Vagina (tissue), 2 donors: ENCODE measurements at regions not wholly inside any gene's neighbourhood (a gene's known extent, or its start where the extent isn't known, plus 50 kb on each side); places are given as distances from the start of the nearest gene placed in this dataset.
A peak's percentile ranks its signal among the peaks of the same experiment; 100 is the strongest.

Source experiments
- DNase-seq, 2 donors: peaks; one replicate each; pipeline ENCODE4 v3.0.0-alpha.2; 2017; ENCODE audit errors: extremely low spot score in 2 of 2
- H3K27ac ChIP-seq: fragments of 200-600 bp; sonication (generic); one replicate; pipeline ENCODE4 v1.5.1; 2019
- H3K27me3 ChIP-seq: fragments of 200-600 bp; sonication (generic); one replicate; pipeline ENCODE4 v1.5.1; 2019
- H3K36me3 ChIP-seq, 2 donors: fragments of 200-600 bp; sonication (generic); one replicate each; pipeline ENCODE4 v1.5.1; 2017 to 2019
- H3K4me1 ChIP-seq: fragments of 200-600 bp; sonication (generic); one replicate; pipeline ENCODE4 v1.5.1; 2019
- H3K4me3 ChIP-seq, 2 donors: fragments of 200-600 bp; sonication (generic); 1 replicate in 1 of 2; 2 replicates in 1 of 2; pipeline ENCODE4 v1.5.1; 2016 to 2019
- H3K9me3 ChIP-seq: fragments of 200-600 bp; sonication (generic); one replicate; pipeline ENCODE4 v1.5.1; 2019
- POLR2A ChIP-seq, 2 donors: fragments of 450-650 bp; IDR thresholded peaks; one replicate each; pipeline ENCODE4 v1.6.1; 2017; ENCODE audit warnings: antibody characterized with exemption in 2 of 2, mild to moderate bottlenecking in 2 of 2, moderate library complexity in 2 of 2
- POLR2AphosphoS5 ChIP-seq, 2 donors: sonication (generic); formaldehyde crosslinking; IDR thresholded peaks; one replicate each; pipeline ENCODE4 v1.9.0; 2017; ENCODE audit warnings: antibody characterized with exemption in 2 of 2, mild to moderate bottlenecking in 2 of 2, low read depth in 1 of 2; ENCODE audit not compliant: insufficient read depth in 1 of 2
- intact Hi-C: fragments of 100-400 bp; cut with DNase I; formaldehyde crosslinking; loops from one replicate; pipeline ENCODE4 v1.15.1; 2023
- TF ChIP-seq, protein P1 (sequence below), 3 experiments: fragments of 450-650 bp in 2 of 3; fragments of 200-600 bp in 1 of 3; sonication (generic) in 1 of 3; IDR thresholded peaks; one replicate each; pipeline ENCODE4 v1.5.1; 2017 to 2019; ENCODE audit warnings: antibody characterized with exemption in 3 of 3, mild to moderate bottlenecking in 2 of 3, moderate library complexity in 2 of 3

DNA sequence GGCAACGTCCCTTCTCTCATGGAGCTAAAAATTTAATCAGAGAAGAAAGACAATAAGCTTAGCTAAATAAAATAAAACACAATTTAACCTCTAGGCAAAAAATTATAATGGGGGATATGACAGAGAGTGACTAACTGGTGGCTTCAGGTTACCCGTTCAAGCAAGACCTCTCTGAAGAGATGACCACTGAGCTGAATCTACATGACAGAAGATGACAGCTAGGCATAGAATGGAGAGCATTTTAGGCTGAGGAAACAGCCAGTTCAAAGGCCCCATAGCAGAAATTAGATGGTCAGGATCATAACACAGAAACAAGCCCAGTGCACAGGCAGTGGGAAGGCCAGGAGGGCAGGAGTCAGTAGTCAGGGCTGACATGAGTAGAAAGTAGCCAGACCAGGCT lies 1094.3 kb downstream of the VRK1 start:
- Histone ChIP-seq H3K9me3 (no peaks in the 10 kb centered on the region), H3K4me3 (no peak overlapping the region)
- intact Hi-C loops: no loop called here

DNA sequence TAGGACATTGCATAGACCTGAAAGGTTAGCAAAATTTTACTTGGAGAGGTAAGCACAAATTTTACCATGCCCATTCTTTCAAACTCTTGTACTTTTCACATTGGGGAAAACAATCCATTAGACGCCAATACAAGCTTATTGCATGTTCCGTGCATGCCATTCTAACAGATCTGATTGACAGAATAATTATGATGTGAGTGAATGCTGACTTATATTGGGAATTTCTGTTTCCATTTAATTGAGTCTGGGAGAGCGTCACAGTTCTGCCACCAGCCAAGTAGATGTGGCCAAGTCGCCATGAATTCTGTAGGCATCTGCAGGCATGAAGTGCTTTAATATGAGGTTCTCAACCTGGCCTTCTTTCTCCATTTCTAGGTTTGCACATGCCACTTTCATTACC lies 1097.4 kb downstream of the VRK1 start:
- Histone ChIP-seq H3K4me3 (no peak overlapping the region), H3K36me3 (no peaks in the 10 kb centered on the region), H3K9me3 (no peaks in the 10 kb centered on the region), H3K27ac (no peak overlapping the region), H3K4me1 (no peaks in the 10 kb centered on the region), H3K27me3 (no peaks in the 10 kb centered on the region)
- TF ChIP-seq, protein P1, sequence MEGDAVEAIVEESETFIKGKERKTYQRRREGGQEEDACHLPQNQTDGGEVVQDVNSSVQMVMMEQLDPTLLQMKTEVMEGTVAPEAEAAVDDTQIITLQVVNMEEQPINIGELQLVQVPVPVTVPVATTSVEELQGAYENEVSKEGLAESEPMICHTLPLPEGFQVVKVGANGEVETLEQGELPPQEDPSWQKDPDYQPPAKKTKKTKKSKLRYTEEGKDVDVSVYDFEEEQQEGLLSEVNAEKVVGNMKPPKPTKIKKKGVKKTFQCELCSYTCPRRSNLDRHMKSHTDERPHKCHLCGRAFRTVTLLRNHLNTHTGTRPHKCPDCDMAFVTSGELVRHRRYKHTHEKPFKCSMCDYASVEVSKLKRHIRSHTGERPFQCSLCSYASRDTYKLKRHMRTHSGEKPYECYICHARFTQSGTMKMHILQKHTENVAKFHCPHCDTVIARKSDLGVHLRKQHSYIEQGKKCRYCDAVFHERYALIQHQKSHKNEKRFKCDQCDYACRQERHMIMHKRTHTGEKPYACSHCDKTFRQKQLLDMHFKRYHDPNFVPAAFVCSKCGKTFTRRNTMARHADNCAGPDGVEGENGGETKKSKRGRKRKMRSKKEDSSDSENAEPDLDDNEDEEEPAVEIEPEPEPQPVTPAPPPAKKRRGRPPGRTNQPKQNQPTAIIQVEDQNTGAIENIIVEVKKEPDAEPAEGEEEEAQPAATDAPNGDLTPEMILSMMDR (IDR thresholded peaks at IDR 0.05): no peak
- TF ChIP-seq POLR2AphosphoS5 (IDR thresholded peaks at IDR 0.05; ENCODE audit: insufficient read depth in 1 of 2, low read depth in 1 of 2): no peak
- no peak for TF ChIP-seq POLR2A (IDR thresholded peaks at IDR 0.05)
- intact Hi-C loops: no loop called here
- DNase-seq: no peak

More for the DNA sequence above, 1094.3 kb downstream of the VRK1 start:
- no peaks in the 10 kb centered on the region for H3K36me3 ChIP-seq
- H3K27ac ChIP-seq: no peak overlapping the region
- DNase-seq: peak; percentile 10 to 40
- TF ChIP-seq, protein P1 (IDR thresholded peaks at IDR 0.05): no peak
- TF ChIP-seq POLR2AphosphoS5 (IDR thresholded peaks at IDR 0.05; ENCODE audit: insufficient read depth in 1 of 2, low read depth in 1 of 2) (no peak), POLR2A (IDR thresholded peaks at IDR 0.05) (no peak)
- no peaks in the 10 kb centered on the region for H3K27me3 ChIP-seq
- H3K4me1 ChIP-seq: no peaks in the 10 kb centered on the region

DNA sequence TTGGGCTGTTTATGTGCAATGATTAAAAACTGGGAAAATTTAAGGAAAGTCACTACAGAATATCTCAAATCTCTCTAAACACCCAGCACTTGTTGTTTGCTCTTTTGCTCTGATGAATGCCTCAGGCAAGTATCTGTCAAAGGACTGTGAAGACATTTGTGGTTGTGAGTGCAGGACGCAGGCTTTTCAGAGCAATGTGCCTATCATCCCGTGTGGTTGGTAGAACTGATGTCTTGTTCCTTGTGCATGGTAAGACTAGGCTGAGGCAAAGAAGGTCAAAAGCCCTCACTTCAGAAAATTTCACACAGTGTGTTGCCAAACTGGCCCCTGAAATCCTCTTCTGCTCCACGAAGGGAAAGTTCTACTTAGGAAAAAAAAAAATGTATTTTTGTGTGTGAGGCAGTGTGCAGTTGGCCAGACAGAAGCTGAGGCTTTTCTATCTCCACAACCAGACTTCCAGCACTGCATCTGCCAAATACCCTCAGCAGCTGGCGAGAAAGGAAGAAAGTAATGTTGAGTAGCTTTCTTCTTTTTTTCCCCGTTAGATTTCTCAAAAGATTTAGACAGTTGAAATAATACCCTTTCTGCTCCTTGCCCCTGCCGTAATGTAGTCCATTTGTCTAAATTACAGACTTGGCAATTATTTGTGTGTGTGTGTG lies 1103.1 kb downstream of the VRK1 start:
- intact Hi-C loops: no loop called here
- Histone ChIP-seq H3K36me3 (no peaks in the 10 kb centered on the region), H3K9me3 (no peaks in the 10 kb centered on the region), H3K27me3 (no peaks in the 10 kb centered on the region), H3K27ac (no peak overlapping the region), H3K4me1 (no peaks in the 10 kb centered on the region), H3K4me3 (no peak overlapping the region)
- TF ChIP-seq POLR2AphosphoS5 (IDR thresholded peaks at IDR 0.05; ENCODE audit: insufficient read depth in 1 of 2, low read depth in 1 of 2) (no peak), POLR2A (IDR thresholded peaks at IDR 0.05) (no peak)
- TF ChIP-seq, protein P1 (IDR thresholded peaks at IDR 0.05): no peak
- peak in 1 of 2 donors; percentile 19 for DNase-seq

DNA sequence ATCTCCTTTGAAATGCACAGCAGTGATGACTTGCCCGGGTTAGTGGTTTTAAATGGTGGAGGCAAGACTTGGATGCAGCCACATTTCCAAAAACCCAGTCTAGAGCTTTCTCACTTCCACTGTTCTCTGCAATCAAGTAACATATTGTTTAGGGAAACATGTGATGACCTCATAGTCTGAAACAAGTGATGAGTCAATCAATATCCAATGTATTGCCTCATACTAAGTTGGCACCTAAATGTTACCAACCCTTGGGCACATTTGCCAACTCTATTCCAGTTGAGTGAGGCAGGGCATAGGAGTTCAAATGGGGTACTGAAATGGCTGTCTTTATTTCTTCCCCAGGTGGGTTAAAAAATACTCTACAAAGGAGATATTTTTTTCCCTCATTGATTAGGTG lies 1105.4 kb downstream of the VRK1 start:
- Histone ChIP-seq H3K27me3 (no peaks in the 10 kb centered on the region), H3K27ac (no peak overlapping the region), H3K9me3 (no peaks in the 10 kb centered on the region), H3K4me3 (no peak overlapping the region), H3K4me1 (no peaks in the 10 kb centered on the region), H3K36me3 (no peaks in the 10 kb centered on the region)
- intact Hi-C loops: no loop called here
- TF ChIP-seq POLR2AphosphoS5 (IDR thresholded peaks at IDR 0.05; ENCODE audit: insufficient read depth in 1 of 2, low read depth in 1 of 2) (no peak), POLR2A (IDR thresholded peaks at IDR 0.05) (no peak)
- TF ChIP-seq, protein P1 (IDR thresholded peaks at IDR 0.05): no peak
- no peak for DNase-seq

DNA sequence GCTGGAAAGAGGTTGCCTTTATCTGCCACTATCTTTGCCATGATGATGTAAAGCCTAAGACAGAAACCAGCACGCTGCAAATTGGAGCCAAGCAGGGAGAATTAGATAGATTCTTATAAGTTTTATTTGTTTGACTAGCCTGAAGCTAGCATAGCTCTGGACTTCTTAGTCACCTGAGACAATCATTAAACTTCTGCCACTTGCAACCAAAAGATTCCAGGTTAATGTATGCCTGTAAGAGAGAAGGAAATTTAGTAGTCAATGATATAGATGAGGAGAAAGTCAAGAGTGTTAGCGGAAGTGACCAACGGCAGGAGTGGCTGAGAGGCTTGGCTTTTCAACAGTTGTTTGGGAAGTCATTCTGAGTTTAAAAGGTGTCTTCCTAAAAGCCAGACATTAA lies 1106.6 kb downstream of the VRK1 start:
- Histone ChIP-seq H3K27me3 (no peaks in the 10 kb centered on the region), H3K27ac (no peak overlapping the region), H3K36me3 (no peaks in the 10 kb centered on the region), H3K4me3 (no peak overlapping the region), H3K9me3 (no peaks in the 10 kb centered on the region), H3K4me1 (no peaks in the 10 kb centered on the region)
- intact Hi-C loops: no loop called here
- TF ChIP-seq, protein P1 (IDR thresholded peaks at IDR 0.05): no peak
- no peak for TF ChIP-seq POLR2AphosphoS5 (IDR thresholded peaks at IDR 0.05; ENCODE audit: insufficient read depth in 1 of 2, low read depth in 1 of 2)
- no peak for TF ChIP-seq POLR2A (IDR thresholded peaks at IDR 0.05)
- no peak for DNase-seq
